ENCODE measurements at regions not wholly inside any gene's neighbourhood (a gene's known extent, or its start where the extent isn't known, plus 50 kb on each side); places are given as distances from the start of the nearest gene placed in this dataset.

DNA sequence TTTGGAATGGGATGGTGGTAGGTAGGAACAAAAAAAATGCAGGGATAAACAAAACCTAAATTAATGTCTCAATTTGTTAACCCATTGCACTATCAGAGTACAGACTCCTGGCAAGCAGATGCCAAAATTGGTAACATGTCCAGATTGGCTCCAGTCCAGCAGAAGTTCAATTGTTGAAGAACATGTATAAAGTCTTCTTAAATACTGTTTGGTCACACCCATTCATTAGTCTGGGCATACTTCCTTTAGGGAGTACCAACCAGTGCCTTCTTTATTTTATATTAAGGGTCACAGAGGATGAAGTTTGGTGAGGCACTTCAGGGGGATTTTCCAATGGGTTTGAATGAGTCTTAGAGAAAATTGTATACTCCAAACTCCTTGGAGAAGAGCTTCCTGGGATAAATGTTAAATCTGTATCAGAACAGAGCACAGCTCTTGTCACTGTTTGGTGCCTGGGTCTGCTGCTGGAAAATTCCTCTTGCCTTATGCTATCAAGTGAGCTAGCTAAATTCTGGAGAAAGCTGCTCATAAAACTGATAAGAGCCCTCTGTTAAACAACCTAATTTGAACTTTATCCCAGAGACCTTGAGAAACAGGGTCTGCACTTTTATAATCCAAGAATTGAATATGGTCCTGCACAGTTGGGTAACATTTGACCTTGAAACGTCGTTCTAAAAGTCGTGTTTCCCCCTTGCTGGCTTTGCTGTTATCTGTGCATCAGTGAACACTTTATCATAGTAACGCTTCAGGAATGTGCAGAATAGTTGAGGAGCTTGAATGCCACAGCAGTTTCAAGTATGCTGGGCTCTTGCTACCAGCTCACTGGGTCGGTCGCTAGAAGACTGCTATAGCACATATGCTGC lies 334.1 kb upstream of the CITED2 start:
- Histone ChIP-seq H3K27ac (ENCODE audit: extremely low read depth, low read depth, low read length) (no peak overlapping the region), H3K9me1 (ENCODE audit: control insufficient read depth, insufficient read depth, low read length) (no peaks in the 10 kb centered on the region), H3K9ac (ENCODE audit: insufficient read depth in 1 of 2, low read depth in 2 of 2, low read length in 2 of 2) (no peak overlapping the region), H3K9me3 (replicated peaks; ENCODE audit: control insufficient read depth, insufficient read depth, low read depth, low read length) (0 out of 2 replicates have a peak, but pooled peaks cover 4% of the 10 kb centered on the region), H2AFZ (ENCODE audit: low read depth, low read length) (peak overlapping the region; percentile 47), H3K4me2 (ENCODE audit: insufficient read depth, low read length) (no peak overlapping the region), H3K4me3 (no peak overlapping the region), H3K79me2 (ENCODE audit: control insufficient read depth, insufficient read depth, low read length) (no peaks in the 10 kb centered on the region), H3K36me3 (ENCODE audit: control insufficient read depth, insufficient read depth, low read length) (no peaks in the 10 kb centered on the region), H3K4me1 (replicated peaks in 1 of 2; ENCODE audit: control insufficient read depth in 2 of 2, insufficient read depth in 2 of 2, low read length in 2 of 2) (peaks cover 0 to 11% of the 10 kb centered on the region in 2 experiments; a peak in 4 of 5 replicates), H3K27me3 (ENCODE audit: control insufficient read depth in 2 of 2, insufficient read depth in 2 of 2, low read length in 2 of 2) (no peaks in the 10 kb centered on the region), H4K20me1 (replicated peaks; ENCODE audit: control insufficient read depth, insufficient read depth, low read length) (no peaks in the 10 kb centered on the region)
- intact Hi-C loops (cut with micrococcal nuclease) (no loop called here), in situ Hi-C loops (cut with MboI) (no loop called here)
- TF ChIP-seq, protein P1, sequence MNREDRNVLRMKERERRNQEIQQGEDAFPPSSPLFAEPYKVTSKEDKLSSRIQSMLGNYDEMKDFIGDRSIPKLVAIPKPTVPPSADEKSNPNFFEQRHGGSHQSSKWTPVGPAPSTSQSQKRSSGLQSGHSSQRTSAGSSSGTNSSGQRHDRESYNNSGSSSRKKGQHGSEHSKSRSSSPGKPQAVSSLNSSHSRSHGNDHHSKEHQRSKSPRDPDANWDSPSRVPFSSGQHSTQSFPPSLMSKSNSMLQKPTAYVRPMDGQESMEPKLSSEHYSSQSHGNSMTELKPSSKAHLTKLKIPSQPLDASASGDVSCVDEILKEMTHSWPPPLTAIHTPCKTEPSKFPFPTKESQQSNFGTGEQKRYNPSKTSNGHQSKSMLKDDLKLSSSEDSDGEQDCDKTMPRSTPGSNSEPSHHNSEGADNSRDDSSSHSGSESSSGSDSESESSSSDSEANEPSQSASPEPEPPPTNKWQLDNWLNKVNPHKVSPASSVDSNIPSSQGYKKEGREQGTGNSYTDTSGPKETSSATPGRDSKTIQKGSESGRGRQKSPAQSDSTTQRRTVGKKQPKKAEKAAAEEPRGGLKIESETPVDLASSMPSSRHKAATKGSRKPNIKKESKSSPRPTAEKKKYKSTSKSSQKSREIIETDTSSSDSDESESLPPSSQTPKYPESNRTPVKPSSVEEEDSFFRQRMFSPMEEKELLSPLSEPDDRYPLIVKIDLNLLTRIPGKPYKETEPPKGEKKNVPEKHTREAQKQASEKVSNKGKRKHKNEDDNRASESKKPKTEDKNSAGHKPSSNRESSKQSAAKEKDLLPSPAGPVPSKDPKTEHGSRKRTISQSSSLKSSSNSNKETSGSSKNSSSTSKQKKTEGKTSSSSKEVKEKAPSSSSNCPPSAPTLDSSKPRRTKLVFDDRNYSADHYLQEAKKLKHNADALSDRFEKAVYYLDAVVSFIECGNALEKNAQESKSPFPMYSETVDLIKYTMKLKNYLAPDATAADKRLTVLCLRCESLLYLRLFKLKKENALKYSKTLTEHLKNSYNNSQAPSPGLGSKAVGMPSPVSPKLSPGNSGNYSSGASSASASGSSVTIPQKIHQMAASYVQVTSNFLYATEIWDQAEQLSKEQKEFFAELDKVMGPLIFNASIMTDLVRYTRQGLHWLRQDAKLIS (CRISPR knock-in tag; IDR thresholded peaks at IDR 0.05), result no peak
- TF ChIP-seq TEAD1 (CRISPR knock-in tag; IDR thresholded peaks at IDR 0.05), result peak in 1 of 2 experiments; percentile 68; a peak in 1 of 4 replicates
- 0 out of 2 replicates have a peak, but pooled peaks have one; percentile 32 for TF ChIP-seq MIER1 (IDR thresholded peaks at IDR 0.05; ENCODE audit: low read depth)
- 0 out of 4 replicates have a peak, but pooled peaks of 1 of the 2 experiments have one; percentile 16 for TF ChIP-seq MAZ (CRISPR knock-in tag; conservative IDR thresholded peaks at IDR 0.05 in 1 of 2, IDR thresholded peaks at IDR 0.05 in 1 of 2)
- peak; percentile 89 for TF ChIP-seq ESRRA (IDR thresholded peaks at IDR 0.05; ENCODE audit: borderline replicate concordance, low read depth)
- TF ChIP-seq TEAD4 (IDR thresholded peaks at IDR 0.05; ENCODE audit: low read length), result peak; percentile 73
- no peak for TF ChIP-seq TEAD4 (CRISPR knock-in tag; IDR thresholded peaks at IDR 0.05; ENCODE audit: borderline replicate concordance)
- TF ChIP-seq ZNF24 (IDR thresholded peaks at IDR 0.05), result no peak
- TF ChIP-seq ERF (CRISPR knock-in tag; IDR thresholded peaks at IDR 0.05), result no peak
- TF ChIP-seq NFIC (IDR thresholded peaks at IDR 0.05), result peak; percentile 39
- TF ChIP-seq FOSL1 (tag; conservative IDR thresholded peaks at IDR 0.05), result peak; percentile 52
- TF ChIP-seq JUND (IDR thresholded peaks at IDR 0.05; ENCODE audit: borderline replicate concordance, low read depth, low read length), result peak; percentile 24; the same call in 1 of the 2 replicates
- no peak; the same call in 2 of the 3 replicates for TF ChIP-seq JUND (tag; IDR thresholded peaks at IDR 0.05; ENCODE audit: borderline replicate concordance, low read depth, low read length)
- peak; percentile 16; the same call in 1 of the 2 replicates for TF ChIP-seq CTBP1 (IDR thresholded peaks at IDR 0.05; ENCODE audit: borderline replicate concordance)
- CTCF ChIA-PET (ENCODE audit: low intra/inter-chr PET ratio), result no interaction called here
- 9% methylated on average over 6 of the region's 6 CpGs for WGBS (ENCODE audit: insufficient coverage, low coverage, missing lambda C conversion rate)
- peak in 1 of 4 experiments; percentile 18 for DNase-seq (ENCODE audit: extremely low read depth in 1 of 4, low spot score in 3 of 4)
- ATAC-seq, result peak; percentile 52; the same call in 2 of the 3 replicates
- no TSS peak for BruUV-seq (replicated peaks)
- FAIRE-seq, result no peak
- POLR2A ChIA-PET, result interaction anchor here (0.9 to 1.9 kb wide), 4 partner anchors 14 to 336 kb away, joined by 3 to 7 read pairs (median 4); partner anchors contain the start of gene CITED2

Data from K562 (cell line).